Stimulated activated naive B cell treated with anti-CD40 and anti-IgM and Interleukin-4, amounts not matched to agents 10 μg/mL and 1 μg/mL and 100 μg/mL, for 72 hours (primary cell): ENCODE measurements at regions not wholly inside any gene's neighbourhood (a gene's known extent, or its start where the extent isn't known, plus 50 kb on each side); places are given as distances from the start of the nearest gene placed in this dataset.
"Not testable (repeated sequence)": the region's sequence is repeated elsewhere in the genome, so short reads cannot be mapped to it uniquely, and the experiment has no call there.

Source experiments
- ATAC-seq, 2 donors: fragments of 150-1000 bp; cut with Tn5 transposase; replicated peaks; 2 replicates each; pipeline ENCODE4 v1.10.0; 2021; ENCODE audit warnings: moderate library complexity in 1 of 2
- DNase-seq: peaks from one replicate; pipeline ENCODE4 v3.0.0; 2021
- H3K27ac Mint-ChIP-seq: one replicate; pipeline ENCODE4 v1.8.0; 2022; ENCODE audit warnings: mild to moderate bottlenecking, mixed read lengths
- H3K27me3 Mint-ChIP-seq, 2 donors: one replicate each; pipeline ENCODE4 v1.8.0; 2022; ENCODE audit warnings: mixed read lengths in 2 of 2
- H3K36me3 Mint-ChIP-seq, 2 donors: one replicate each; pipeline ENCODE4 v1.8.0; 2022; ENCODE audit warnings: mixed read lengths in 2 of 2, mild to moderate bottlenecking in 1 of 2
- H3K4me1 Mint-ChIP-seq, 2 donors: one replicate each; pipeline ENCODE4 v1.8.0; 2022; ENCODE audit warnings: mixed read lengths in 2 of 2, mild to moderate bottlenecking in 1 of 2
- H3K4me3 Mint-ChIP-seq, 2 donors: one replicate each; pipeline ENCODE4 v1.8.0; 2022; ENCODE audit warnings: mild to moderate bottlenecking in 2 of 2, mixed read lengths in 2 of 2, moderate library complexity in 1 of 2
- H3K9me3 Mint-ChIP-seq, 2 donors: one replicate each; pipeline ENCODE4 v1.8.0; 2022; ENCODE audit warnings: mixed read lengths in 2 of 2, mild to moderate bottlenecking in 1 of 2

DNA sequence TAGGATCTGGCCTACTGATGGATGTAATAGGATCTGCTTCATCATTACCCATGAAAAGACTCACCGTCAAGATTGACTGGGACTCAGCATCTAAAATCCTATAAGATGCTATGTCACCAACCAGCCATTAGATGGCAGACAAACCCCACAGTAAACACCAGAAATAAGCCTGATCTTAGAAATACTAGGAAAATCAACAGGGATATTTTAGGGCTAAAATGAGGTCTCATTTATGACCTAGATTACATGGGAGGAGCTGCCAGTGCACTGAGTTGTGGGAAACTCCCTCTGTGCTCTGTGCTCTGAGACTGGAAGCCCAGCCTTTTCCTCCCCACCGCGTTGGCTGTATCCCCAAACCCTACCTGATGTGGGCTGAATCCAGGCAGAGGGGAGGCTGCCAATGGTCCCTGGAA lies 1335.8 kb downstream of the RPIA start:
- H3K36me3 Mint-ChIP-seq, DNase-seq, H3K27me3 Mint-ChIP-seq, H3K27ac Mint-ChIP-seq, H3K4me3 Mint-ChIP-seq, H3K9me3 Mint-ChIP-seq: not testable (repeated sequence)
- H3K4me1 Mint-ChIP-seq, result peaks cover 7 to 15% of the 10 kb centered on the region in 2 donors
- peak; percentile 52 to 67 for ATAC-seq

DNA sequence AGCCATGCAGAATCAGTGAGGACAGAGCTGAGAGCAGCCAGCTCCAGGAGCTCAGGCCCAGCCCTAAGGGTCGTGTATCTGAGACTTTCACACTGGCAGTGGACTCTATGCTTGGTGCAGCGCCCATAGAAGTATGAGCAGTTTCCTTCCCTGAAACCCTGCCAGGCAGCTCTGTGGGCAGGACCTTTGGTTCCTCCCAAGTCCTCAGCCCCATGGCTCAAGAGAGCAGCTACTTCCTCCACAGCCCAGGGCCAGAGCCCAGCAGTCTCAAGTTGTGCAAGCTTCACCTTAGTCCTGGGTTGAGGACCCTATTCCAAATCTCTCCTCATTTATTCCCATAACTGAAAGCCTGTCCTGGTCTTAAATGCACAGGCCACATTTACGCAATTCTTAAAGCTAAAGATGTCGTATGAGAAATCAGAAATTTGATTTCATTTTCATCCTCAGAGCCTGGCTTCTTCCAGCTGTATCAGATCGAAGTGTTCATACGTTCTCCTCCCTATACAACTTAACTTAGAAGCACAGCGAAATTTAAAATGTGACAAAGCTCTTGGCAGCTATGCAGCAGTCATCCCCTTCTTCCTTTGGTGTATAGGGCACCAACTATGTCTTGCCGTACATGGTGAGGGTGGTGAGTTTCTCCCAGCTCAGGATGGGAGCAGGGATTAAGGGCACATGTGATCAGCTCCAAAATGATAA lies 1337.1 kb downstream of the RPIA start:
- H3K4me3 Mint-ChIP-seq, DNase-seq, H3K27ac Mint-ChIP-seq, H3K36me3 Mint-ChIP-seq, H3K27me3 Mint-ChIP-seq, H3K9me3 Mint-ChIP-seq: not testable (repeated sequence)
- peak; percentile 27 to 38 for ATAC-seq
- peaks cover 9 to 15% of the 10 kb centered on the region in 2 donors for H3K4me1 Mint-ChIP-seq

DNA sequence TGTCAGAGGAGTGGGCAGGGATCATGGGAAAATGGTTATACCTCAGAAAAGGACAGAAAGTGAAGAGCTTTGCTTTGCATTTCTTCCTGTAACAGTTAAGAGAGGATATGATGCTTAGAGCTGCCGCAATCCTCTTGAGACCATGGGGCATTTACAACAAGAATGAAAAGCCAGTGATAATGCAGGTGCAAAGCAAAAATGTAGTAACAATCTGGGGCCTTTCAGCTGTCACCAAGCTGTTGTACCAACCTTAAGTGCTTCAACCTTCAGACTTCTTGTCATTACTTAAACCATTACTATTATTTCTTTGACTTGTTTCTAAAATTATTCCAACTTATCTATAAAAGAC lies 1337.6 kb downstream of the RPIA start:
- H3K4me3 Mint-ChIP-seq, DNase-seq, H3K27me3 Mint-ChIP-seq, H3K27ac Mint-ChIP-seq, H3K36me3 Mint-ChIP-seq, H3K9me3 Mint-ChIP-seq: not testable (repeated sequence)
- H3K4me1 Mint-ChIP-seq, result peaks cover 9 to 15% of the 10 kb centered on the region in 2 donors
- ATAC-seq, result peak; percentile 72 to 77

DNA sequence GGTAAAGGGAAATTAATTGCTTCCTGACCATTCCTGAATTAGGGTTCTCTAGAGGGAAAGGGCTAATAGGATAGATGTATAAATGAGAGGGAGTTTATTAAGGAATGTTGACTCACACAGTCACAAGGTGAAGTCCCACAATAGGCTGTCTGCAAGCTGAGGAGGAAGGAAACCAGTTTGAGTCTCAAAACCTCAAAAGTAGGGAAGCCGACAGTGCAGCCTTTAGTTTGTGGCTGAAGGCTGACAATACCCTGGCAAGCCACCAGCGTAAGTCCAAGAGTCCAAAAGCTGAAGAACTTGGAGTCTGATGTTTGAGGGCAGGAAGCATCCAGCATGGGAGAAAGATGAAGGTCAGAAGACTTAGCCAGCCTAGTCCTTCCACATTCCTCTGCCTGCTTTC lies 1340.8 kb downstream of the RPIA start:
- not testable (repeated sequence) for DNase-seq, H3K27me3 Mint-ChIP-seq, H3K9me3 Mint-ChIP-seq, H3K4me3 Mint-ChIP-seq, H3K27ac Mint-ChIP-seq, ATAC-seq, H3K36me3 Mint-ChIP-seq
- H3K4me1 Mint-ChIP-seq, result peaks cover 9 to 15% of the 10 kb centered on the region in 2 donors

DNA sequence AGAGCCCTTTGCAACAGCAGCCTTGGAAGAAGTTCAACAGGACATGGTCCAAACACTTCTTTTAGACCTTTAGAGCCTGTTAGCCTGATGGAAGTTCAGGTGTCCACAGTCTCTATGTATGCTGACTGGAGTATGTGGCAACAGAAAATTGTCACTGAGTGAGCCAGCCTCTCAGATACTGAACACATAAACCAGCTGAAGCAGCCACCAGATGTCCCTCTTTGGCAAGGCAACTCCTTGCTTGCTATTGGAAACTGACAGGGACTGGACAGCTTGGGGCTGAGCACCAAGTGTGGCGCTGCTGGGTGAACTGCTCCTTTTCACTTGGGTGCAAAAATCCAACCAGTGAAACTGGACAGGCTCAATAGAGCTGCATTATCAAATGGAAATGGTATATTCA lies 1344.9 kb downstream of the RPIA start:
- H3K36me3 Mint-ChIP-seq, ATAC-seq, H3K27me3 Mint-ChIP-seq, H3K4me3 Mint-ChIP-seq, DNase-seq, H3K9me3 Mint-ChIP-seq, H3K27ac Mint-ChIP-seq, H3K4me1 Mint-ChIP-seq: not testable (repeated sequence)

DNA sequence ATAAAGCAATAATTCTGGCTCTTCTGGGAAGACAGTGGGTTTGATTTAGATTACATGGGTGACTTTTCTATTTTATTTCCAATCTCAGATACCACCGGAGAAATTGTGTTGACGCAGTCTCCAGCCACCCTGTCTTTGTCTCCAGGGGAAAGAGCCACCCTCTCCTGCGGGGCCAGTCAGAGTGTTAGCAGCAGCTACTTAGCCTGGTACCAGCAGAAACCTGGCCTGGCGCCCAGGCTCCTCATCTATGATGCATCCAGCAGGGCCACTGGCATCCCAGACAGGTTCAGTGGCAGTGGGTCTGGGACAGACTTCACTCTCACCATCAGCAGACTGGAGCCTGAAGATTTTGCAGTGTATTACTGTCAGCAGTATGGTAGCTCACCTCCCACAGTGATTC lies 1347.6 kb downstream of the RPIA start:
- H3K27me3 Mint-ChIP-seq, H3K4me3 Mint-ChIP-seq: not testable (repeated sequence)

DNA sequence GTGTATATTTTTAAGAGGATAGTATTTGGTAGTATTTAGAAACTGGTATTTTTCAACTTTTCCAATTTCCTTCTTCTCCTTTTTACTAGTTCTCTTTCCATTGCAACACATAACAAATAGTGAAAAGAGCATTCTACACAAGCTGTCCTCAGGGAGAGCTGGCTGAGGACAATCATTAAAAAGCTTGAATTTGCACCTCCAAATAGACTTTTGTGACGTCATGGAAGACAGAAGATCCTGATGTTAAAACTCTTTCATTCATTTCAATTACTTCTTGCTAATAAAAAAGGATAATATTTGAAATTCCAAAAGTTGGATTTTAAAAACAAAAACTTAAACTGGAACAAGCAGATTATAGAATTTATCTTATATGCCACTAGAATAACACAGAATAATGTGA lies 1356.3 kb downstream of the RPIA start:
- H3K27ac Mint-ChIP-seq, ATAC-seq, H3K36me3 Mint-ChIP-seq, H3K4me3 Mint-ChIP-seq, DNase-seq, H3K9me3 Mint-ChIP-seq, H3K4me1 Mint-ChIP-seq: not testable (repeated sequence)
- H3K27me3 Mint-ChIP-seq, result peaks cover 6 to 16% of the 10 kb centered on the region in 2 donors

More for the DNA sequence above, 1347.6 kb downstream of the RPIA start:
- not testable (repeated sequence) for H3K4me1 Mint-ChIP-seq, ATAC-seq, H3K9me3 Mint-ChIP-seq, DNase-seq, H3K36me3 Mint-ChIP-seq
- peak overlapping the region; percentile 51 for H3K27ac Mint-ChIP-seq

DNA sequence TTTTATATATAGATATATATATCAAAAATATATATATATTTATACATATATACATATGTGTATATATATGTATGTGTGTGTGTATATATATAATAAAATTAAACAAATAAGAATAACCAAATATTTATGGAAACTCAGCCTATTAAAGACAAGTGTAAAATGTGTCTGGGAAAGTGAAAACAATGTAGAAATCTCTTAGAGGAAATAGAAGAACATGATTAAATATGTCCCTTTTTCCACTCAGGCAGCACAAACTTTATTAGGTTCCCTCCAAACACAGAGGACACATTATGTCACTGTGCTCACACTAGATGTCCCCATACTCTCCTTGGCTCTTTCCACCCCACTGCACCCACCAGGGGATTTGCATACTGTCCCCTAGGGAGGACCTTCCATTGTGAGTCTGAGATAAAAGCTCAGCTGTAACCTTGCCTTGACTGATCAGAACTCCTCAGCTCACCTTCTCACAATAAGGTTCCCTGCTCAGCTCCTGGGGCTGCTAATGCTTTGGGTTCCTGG lies 1360.7 kb downstream of the RPIA start:
- H3K27ac Mint-ChIP-seq, H3K4me1 Mint-ChIP-seq, H3K9me3 Mint-ChIP-seq, DNase-seq, H3K27me3 Mint-ChIP-seq, H3K36me3 Mint-ChIP-seq, H3K4me3 Mint-ChIP-seq: not testable (repeated sequence)
- ATAC-seq, result peak; percentile 49 to 59

DNA sequence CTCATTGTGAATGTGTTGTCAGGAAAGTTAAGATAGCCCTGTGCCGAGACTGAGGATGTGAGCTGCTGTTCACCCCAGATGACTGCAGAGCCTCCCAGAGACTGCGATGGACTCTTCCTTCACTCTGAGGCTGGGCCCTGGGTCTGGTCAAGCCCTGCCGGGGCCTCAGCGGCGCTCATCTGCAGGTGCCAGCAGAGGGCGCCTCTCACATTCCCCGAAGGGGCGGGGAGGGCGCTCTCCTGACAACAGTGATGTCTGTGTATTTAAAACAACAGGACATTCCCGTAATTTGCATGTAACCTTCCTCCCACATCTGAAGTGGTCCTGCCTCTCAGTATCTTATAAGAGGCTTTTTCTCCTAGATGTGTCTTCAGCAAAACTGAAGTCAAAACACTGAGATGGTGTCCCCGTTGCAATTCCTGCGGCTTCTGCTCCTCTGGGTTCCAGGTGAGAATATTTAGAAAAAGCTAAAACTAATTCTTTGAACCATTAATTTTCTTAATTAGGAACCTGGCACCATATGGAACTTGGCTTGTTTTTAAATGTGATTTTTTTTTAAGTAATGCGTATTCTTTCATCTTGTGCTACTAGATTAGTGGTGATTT lies 1377.9 kb downstream of the RPIA start:
- peaks cover 0 to 5% of the 10 kb centered on the region in 2 donors for H3K4me1 Mint-ChIP-seq
- H3K27me3 Mint-ChIP-seq, result peaks cover 12 to 17% of the 10 kb centered on the region in 2 donors
- ATAC-seq, result peak; percentile 82 to 83
- no peaks in the 10 kb centered on the region for H3K9me3 Mint-ChIP-seq
- H3K36me3 Mint-ChIP-seq, result no peaks in the 10 kb centered on the region
- no peak overlapping the region for H3K27ac Mint-ChIP-seq
- no peak overlapping the region for H3K4me3 Mint-ChIP-seq
- DNase-seq, result peak; percentile 32

DNA sequence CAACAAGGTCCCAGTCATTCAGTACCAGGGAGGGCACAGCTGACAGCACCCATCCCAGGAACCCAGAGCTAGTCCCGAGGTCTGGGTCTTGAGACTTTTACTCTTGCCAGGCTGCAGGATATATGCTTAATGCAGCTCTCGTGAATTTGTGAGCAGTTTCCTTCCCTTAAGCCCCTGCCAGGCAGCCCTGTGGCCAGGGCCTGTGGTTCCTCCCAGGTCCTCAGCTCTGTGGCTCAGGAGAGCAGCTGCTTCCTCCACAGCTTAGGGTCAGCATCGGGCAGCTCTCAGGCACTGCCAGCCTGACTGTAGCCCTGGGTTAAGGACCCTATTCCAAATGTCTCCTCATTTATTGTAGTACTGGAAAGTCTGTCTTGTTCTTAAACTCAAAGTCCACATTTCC lies 1384.8 kb downstream of the RPIA start:
- Mint-ChIP-seq H3K27me3 (peaks cover 6 to 12% of the 10 kb centered on the region in 2 donors), H3K9me3 (no peaks in the 10 kb centered on the region), H3K36me3 (no peaks in the 10 kb centered on the region), H3K4me3 (no peak overlapping the region), H3K4me1 (peaks cover 0 to 4% of the 10 kb centered on the region in 2 donors), H3K27ac (no peak overlapping the region)
- ATAC-seq, result no peak
- no peak for DNase-seq

DNA sequence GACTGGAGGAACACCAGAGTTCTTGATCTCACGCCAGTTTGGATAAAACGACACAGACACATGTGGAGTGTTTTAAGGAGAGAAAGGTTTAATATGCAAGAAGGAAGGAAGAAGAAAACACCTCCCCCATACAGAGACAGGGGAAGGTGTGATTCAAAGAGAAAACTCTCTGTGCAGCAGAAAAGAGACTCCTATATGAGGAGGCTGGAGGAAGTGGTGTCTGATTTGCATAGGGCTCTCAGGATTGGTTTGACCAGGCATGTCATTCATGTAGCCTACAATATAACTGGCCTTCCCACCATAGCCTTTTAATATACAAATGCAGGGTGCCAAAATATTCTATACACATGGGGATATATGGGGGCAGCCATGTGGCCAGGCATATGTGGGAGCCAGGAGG lies 1386.5 kb downstream of the RPIA start:
- Mint-ChIP-seq H3K9me3 (no peaks in the 10 kb centered on the region), H3K27ac (no peak overlapping the region), H3K4me3 (no peak overlapping the region), H3K27me3 (peaks cover 12% of the 10 kb centered on the region in 2 donors), H3K4me1 (peaks cover 0 to 4% of the 10 kb centered on the region in 2 donors), H3K36me3 (no peaks in the 10 kb centered on the region)
- ATAC-seq (peak; percentile 36 to 53), DNase-seq (no peak)

DNA sequence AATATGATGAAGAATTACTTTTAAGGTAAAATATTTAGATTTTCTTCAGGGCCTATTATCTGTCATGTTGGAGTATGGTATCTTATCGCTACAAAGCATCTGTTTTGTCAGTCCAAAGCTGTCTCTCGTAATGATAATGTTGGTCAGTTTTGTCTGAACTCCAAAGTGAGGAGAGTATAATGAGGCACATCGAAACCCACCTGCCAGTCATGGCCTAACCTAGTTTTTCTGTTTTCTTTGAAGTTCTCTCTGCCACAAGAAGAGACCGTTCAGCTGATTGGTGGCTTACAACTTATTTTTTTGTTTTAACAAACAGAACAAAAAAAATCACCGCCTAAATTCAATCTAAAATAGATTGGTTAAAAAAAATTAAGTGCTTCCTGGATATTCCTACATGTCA lies 1387.9 kb downstream of the RPIA start:
- H3K27ac Mint-ChIP-seq, result no peak overlapping the region
- no peaks in the 10 kb centered on the region for H3K9me3 Mint-ChIP-seq
- H3K36me3 Mint-ChIP-seq, result no peaks in the 10 kb centered on the region

DNA sequence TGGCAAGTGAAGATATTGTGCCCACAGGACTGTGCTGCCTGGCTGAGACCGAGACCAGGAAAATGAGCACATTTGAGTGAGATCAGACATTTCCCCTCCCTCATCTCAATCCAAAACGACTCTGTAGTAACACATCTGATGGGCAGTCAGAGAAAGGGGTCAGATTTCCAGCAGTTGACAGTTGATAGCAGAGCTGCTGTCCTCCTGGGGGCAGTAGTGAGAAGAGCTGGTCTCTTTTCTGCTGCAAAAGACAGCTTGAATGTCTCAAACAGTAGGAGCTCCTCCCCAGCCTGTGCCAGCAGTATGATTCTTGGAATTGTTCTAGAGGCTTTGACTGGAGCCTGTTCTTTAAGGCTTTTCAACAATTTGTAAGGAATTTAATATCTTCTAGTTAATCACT lies 1396.3 kb downstream of the RPIA start:
- not testable (repeated sequence) for H3K27me3 Mint-ChIP-seq, H3K4me3 Mint-ChIP-seq, H3K36me3 Mint-ChIP-seq, H3K27ac Mint-ChIP-seq, H3K4me1 Mint-ChIP-seq, DNase-seq, H3K9me3 Mint-ChIP-seq
- peak; percentile 46 to 61 for ATAC-seq

More for the DNA sequence above, 1387.9 kb downstream of the RPIA start:
- peaks cover 0 to 4% of the 10 kb centered on the region in 2 donors for H3K4me1 Mint-ChIP-seq
- ATAC-seq, result no peak
- peaks cover 12% of the 10 kb centered on the region in 2 donors for H3K27me3 Mint-ChIP-seq
- no peak for DNase-seq
- H3K4me3 Mint-ChIP-seq, result no peak overlapping the region

DNA sequence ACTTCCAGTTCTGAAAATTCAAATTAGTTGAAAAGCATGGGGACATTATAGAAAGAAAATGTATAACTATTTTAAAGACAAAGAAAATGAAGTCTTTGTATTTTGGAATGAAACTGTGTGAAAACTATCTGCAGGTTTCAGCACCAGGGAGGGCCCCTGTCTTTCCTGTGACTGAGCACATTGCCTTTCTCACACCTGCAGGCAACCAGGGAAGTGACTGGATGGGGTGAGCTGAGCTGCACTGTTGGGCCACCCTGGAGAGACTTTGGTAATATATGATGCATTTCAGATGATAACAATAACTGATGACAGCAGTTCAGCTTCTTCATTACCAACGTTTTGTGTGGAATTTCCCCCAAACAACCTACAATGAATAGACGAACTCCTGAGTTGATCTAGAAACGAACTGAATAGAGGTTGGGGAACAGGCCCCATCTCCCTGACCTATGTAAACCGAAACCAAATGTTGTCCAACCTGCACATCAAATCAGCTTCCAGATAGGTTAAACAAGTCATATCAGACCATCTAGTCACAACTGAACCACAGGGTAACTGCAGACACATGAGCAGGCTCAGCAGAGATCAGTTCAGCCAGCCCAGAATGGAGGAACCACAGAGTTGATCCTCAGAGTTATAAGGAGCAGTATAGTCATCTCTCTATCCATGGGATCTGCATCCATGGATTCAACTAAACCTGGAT lies 1402.2 kb downstream of the RPIA start:
- peak; percentile 51 to 79 for ATAC-seq
- not testable (repeated sequence) for H3K4me3 Mint-ChIP-seq, H3K4me1 Mint-ChIP-seq, DNase-seq, H3K27ac Mint-ChIP-seq, H3K9me3 Mint-ChIP-seq, H3K36me3 Mint-ChIP-seq, H3K27me3 Mint-ChIP-seq

DNA sequence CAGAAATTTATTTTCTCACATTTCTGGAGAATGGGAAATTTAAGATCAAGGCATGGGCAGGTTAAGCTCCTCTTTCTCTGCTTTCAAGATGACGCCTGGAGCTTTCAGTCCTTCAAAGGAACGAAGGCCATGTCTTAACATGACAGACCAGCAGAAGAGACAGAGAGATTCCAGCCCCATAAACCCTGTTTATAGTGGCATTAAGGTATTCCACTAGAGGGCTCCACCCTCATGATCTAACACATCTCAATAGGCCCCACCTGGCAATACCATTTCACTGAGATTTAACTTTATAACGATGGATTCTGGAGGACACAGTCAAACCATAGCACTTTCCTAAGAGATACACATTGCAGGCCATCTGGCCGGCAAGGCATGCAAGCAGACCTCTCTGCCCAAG lies 1406.1 kb downstream of the RPIA start:
- not testable (repeated sequence) for H3K4me3 Mint-ChIP-seq, H3K9me3 Mint-ChIP-seq, H3K4me1 Mint-ChIP-seq, H3K36me3 Mint-ChIP-seq, H3K27me3 Mint-ChIP-seq, DNase-seq, H3K27ac Mint-ChIP-seq
- peak in 1 of 2 donors; percentile 25 for ATAC-seq
